Kidney epithelial cell (primary cell): ENCODE measurements at regions not wholly inside any gene's neighbourhood (a gene's known extent, or its start where the extent isn't known, plus 50 kb on each side); places are given as distances from the start of the nearest gene placed in this dataset.

Experiments
- DNase-seq: peaks from one replicate; pipeline ENCODE4 v3.0.0-alpha.2; 2010; ENCODE audit warnings: low read depth
- H3K27me3 ChIP-seq: 2 replicates; pipeline ENCODE4 v1.6.0; 2011; ENCODE audit warnings: low read length; ENCODE audit not compliant: control insufficient read depth, insufficient read depth
- H3K36me3 ChIP-seq: 2 replicates; pipeline ENCODE4 v1.5.1; 2011; ENCODE audit warnings: low read length; ENCODE audit not compliant: control insufficient read depth, insufficient read depth
- H3K4me3 ChIP-seq: 2 replicates; pipeline ENCODE4 v1.5.1; 2011; ENCODE audit warnings: low read depth, mild to moderate bottlenecking, control low read depth, low read length
- TF ChIP-seq, protein P1 (sequence below): IDR thresholded peaks from 2 replicates; pipeline ENCODE4 v1.5.1; 2011; ENCODE audit warnings: mild to moderate bottlenecking, moderate library complexity, low read length, control low read depth, inconsistent platforms; ENCODE audit not compliant: insufficient read depth, poor library complexity, severe bottlenecking

DNA sequence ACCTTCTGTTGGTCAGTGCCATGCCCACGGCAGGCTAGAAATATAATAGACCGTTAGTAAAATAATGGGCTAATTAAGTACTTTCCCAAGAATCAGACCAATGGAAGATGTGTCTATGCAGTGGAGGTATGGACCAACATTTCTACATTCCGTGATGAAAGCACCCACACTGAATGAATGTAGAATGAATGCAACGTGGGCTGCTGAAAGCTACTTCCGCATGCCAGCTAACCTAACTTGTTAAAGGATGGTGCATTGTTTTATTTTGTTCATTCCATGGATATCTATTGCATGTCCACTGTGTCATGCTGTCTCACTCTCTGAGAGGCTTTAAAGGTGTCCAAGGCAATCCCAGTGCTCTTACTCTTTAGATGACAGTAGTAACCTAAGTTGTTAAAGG lies 112.9 kb upstream of the CAV2 start:
- H3K4me3 ChIP-seq, result no peak overlapping the region
- TF ChIP-seq, protein P1, sequence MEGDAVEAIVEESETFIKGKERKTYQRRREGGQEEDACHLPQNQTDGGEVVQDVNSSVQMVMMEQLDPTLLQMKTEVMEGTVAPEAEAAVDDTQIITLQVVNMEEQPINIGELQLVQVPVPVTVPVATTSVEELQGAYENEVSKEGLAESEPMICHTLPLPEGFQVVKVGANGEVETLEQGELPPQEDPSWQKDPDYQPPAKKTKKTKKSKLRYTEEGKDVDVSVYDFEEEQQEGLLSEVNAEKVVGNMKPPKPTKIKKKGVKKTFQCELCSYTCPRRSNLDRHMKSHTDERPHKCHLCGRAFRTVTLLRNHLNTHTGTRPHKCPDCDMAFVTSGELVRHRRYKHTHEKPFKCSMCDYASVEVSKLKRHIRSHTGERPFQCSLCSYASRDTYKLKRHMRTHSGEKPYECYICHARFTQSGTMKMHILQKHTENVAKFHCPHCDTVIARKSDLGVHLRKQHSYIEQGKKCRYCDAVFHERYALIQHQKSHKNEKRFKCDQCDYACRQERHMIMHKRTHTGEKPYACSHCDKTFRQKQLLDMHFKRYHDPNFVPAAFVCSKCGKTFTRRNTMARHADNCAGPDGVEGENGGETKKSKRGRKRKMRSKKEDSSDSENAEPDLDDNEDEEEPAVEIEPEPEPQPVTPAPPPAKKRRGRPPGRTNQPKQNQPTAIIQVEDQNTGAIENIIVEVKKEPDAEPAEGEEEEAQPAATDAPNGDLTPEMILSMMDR, result no peak
- H3K36me3 ChIP-seq, result no peaks in the 10 kb centered on the region
- no peaks in the 10 kb centered on the region for H3K27me3 ChIP-seq
- no peak for DNase-seq

DNA sequence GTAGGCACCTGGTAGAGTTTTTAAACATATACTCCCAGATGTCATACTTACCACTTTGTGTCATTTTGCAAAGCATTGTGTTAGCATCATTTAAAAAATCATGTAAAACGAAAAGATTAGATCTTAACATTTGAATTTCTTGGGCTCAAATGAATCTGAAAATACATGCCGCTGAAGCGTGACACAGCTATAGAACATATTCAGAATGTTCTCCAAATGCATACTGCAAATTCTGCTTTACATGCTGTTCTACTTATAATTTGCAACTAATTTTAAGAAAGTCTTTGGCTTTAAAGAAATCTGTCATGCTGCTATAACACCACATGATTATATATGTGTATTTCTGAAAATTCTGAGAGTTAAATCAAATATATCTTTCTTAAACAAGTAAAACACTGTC lies 109.2 kb upstream of the CAV2 start:
- H3K27me3 ChIP-seq, result no peaks in the 10 kb centered on the region

DNA sequence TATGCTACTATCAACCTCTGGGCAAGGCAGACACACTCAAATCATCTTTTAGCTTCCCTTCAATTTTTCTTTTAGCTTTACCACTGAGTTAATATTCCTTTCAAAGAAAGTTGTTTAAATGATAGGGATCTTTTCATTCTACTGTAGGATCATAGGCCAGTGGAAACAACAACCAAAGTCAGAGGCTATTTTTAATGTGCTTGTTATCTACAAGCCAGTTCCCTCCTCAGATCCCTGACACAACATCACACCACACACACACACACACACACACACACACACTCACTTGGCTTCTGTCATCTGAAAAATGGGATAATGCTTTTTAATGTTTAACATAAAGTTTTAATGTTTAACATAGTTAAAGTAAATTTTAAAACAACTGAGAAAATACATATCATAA lies 106.7 kb upstream of the CAV2 start:
- Histone ChIP-seq H3K36me3 (no peaks in the 10 kb centered on the region), H3K4me3 (no peak overlapping the region), H3K27me3 (no peaks in the 10 kb centered on the region)
- TF ChIP-seq, protein P1, result no peak
- DNase-seq, result no peak

More for the DNA sequence above, 109.2 kb upstream of the CAV2 start:
- DNase-seq, result no peak
- no peaks in the 10 kb centered on the region for H3K36me3 ChIP-seq
- no peak overlapping the region for H3K4me3 ChIP-seq
- TF ChIP-seq, protein P1, result no peak

DNA sequence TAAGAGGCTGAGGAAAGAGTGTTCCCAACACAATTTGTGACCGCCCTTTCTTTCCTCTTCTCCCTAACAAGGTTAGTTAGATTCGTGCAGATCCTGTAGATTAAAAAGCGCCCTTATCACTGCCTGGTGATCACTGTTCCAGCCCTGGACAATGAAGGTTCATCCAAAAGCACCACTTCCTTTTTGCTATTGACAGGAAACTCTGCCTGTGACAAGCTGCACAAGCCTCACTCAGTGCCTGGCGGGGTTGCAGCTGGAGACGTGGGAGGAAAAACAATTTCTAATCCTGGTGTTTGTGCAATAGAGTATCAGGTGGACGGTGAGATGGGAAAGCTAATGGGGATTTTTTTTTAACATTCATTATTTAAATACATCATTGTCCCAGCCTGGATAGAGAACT lies 105.9 kb upstream of the CAV2 start:
- Histone ChIP-seq H3K36me3 (no peaks in the 10 kb centered on the region), H3K27me3 (no peaks in the 10 kb centered on the region), H3K4me3 (no peak overlapping the region)
- TF ChIP-seq, protein P1, result no peak
- DNase-seq, result no peak

DNA sequence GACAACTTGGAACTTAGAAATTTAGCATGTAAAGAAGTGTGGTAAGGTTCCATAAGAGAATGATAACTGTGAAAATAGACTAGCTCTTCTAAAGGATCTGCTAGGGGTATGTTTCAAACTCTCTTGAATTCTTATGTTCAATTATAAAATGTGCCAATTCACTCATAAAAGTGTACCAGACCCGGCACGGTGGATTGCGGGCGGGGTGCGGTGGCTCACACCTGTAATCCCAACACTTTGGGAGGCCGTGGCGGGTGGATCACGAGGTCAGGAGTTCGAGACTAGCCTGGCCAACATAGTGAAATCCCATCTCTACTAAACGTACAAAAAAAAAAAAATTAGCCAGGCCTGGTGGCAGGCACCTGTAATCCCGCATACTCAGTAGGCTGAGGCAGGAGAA lies 105.4 kb upstream of the CAV2 start:
- Histone ChIP-seq H3K27me3 (no peaks in the 10 kb centered on the region), H3K36me3 (no peaks in the 10 kb centered on the region), H3K4me3 (no peak overlapping the region)
- DNase-seq, result no peak
- TF ChIP-seq, protein P1, result no peak

DNA sequence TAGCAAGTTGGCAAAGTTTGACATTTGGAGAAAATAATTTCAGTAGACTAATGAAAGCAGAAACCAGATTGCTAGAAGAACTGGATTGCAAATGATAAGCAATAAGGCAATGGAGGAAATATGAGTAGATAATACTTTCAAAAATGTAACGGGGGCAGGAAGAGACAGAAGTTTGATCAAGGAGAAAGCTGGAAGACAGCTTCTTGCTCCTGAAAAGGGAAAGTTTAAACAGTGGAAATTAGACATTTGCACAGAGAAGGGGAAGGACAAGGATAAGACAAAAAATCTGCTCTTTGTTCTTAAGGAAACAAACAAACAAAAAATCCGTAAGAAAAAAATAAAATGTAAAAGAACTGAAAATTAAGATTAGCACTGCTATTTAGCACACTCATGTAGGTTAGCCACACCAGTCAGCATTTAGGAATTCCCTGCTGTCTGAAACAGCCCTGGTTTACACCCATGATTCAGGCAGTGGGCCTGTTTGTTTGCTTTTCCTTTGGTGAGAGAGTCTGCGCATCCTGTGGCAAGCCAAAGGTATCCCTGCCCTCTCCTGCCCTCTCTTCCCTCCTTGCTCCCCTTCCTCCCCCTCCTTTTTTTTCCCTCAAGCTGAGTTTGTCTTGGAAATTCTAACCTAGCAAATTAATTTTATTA lies 104.3 kb upstream of the CAV2 start:
- TF ChIP-seq, protein P1, result no peak
- no peaks in the 10 kb centered on the region for H3K36me3 ChIP-seq
- H3K4me3 ChIP-seq, result no peak overlapping the region
- H3K27me3 ChIP-seq, result no peaks in the 10 kb centered on the region
- DNase-seq, result peak; percentile 83
